Fibroblast of upper back skin (primary cell): ENCODE measurements at regions not wholly inside any gene's neighbourhood (a gene's known extent, or its start where the extent isn't known, plus 50 kb on each side); places are given as distances from the start of the nearest gene placed in this dataset.
"Not testable (repeated sequence)": the region's sequence is repeated elsewhere in the genome, so short reads cannot be mapped to it uniquely, and the experiment has no call there.

Experiments
- DNase-seq: peaks from one replicate; pipeline ENCODE4 v3.0.0-alpha.2; 2013

GRCh38 chr7:153410997-153411642 lies 641.1 kb upstream of the DPP6 start:
- not testable (repeated sequence) for DNase-seq

- DNase-seq, result not testable (repeated sequence)
These were observed 639.9 kb upstream of the DPP6 start for GRCh38 chr7:153412114-153412823.

DNA sequence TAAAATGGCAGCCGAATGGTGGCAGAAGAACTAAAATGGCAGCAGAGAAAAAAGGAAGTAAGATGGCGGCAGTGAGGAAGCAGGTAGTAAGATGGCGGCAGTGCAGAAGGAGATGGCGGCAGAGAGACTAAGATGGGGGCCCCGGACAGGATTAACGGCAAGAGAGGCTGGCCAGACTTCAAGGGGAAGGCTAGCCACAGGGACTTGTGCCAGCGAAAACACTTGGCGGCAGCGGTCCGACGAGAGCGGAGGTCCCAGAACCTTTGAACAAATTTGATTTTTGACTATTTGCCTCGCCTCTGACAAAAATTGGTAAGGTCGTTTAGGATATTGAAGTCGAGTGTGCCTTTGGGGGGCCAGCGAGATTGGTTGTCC lies 639.4 kb upstream of the DPP6 start:
- not testable (repeated sequence) for DNase-seq

- DNase-seq, result no peak
These were observed 639.0 kb upstream of the DPP6 start for GRCh38 chr7:153413199-153413539.

DNA sequence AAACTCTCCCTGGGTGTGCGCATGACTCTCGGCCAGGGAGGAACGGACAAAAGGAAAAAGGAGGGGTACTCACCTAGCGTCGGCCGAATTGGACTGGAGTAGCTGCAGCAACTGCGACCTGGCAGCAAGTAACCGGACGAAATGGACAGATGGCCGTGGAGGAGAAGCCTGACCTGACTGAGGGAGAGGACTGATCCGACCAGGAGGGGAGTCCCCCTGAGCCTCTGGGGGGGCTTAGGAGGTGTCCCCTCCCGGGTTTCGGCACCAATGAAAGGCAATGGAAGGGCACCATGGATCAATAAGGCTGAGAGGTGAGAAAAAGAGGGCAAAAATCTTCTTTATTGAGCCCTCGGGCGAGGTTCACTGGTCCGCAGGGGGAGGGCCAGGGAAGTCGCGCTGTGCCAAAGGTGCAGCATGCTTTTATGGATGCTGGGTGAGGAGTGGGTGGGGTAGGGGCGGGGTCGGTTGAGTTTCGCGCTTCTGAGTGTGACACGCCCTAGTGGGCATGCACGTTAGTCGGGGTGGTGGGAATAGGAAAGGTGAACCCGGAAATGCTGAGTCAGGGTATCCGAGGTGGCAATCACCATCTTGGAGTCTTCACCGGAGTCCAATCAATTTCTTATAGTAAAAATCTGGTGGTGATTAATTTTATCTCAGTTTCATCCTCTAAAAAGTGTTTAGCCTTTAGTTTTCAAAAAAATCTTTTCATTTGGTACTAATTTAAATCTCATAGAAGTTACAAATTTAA lies 638.5 kb upstream of the DPP6 start:
- DNase-seq, result no peak

DNA sequence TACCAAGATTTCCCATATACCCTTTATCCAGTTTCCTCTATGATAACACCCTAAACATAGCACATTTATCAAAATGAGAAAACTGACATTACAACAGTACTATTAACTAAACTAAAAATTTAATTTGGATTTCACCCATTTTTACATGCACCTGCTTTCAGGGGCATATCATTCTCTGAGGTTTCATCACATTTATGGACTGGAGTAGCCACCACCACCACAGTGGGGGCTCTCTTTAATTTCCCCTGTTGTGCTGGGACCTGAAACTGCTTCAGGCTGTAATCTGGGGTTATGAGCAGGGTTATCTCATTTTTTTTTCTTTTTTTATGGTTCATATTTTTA lies 637.9 kb upstream of the DPP6 start:
- no peak for DNase-seq

DNA sequence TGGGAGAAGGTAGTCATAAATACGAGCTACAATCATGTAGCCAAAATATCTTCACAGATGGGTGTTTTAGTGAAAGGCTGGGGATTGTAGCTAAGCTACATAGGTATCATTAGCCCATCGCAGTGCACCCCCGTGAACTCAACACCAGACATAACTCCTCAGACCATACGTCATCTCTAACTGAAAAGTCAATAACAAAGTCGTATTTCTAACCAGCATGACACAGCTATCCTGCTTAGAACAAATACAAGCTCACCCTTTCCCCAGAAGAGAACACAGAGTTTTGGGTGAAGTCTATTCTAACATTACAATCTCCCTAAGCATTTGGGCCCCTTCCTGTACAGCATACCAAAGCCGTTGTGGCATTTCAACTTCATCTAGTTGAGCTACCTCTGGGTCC lies 636.6 kb upstream of the DPP6 start:
- no peak for DNase-seq

- no peak for DNase-seq
These were observed 629.6 kb upstream of the DPP6 start for GRCh38 chr7:153422291-153423209.

DNA sequence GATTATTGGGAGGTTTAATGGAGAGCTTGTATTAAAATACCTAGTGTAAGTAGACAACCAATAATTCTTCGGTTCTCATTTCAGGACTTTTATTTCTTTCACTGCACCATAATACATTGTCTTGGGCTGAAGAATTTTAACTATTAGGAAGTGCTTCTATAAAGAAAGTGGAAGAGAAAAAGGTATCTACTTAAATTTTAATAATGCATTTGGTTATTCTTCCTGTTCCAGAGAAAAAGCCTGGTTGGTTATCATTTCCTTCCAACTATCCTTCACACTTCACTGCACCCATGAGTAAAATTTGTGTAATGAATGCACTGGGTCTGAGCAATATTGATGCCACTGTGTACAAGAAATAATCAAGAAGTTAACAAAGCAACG lies 629.0 kb upstream of the DPP6 start:
- DNase-seq, result no peak

GRCh38 chr7:153430931-153431330 lies 621.3 kb upstream of the DPP6 start:
- DNase-seq, result no peak

DNA sequence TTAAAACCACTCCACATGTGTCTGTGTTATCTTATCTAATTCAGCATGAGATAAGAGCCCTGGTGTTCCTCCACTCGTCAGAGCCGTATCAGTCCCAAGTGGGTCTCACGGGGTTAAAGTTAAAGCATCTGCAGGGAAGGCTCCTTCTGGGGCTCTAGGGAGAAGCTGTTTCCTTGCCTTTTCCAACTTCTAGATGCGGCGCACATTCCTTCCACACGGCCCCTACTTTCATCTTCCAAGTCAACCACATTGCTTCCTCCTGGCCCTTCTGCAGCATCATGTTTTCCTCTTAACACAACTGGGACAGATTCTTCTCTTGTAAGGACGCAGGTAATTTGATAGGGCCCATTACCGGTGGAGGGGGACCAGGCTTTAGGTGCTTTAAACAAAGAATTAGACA lies 620.1 kb upstream of the DPP6 start:
- no peak for DNase-seq

GRCh38 chr7:153433223-153433622 lies 619.0 kb upstream of the DPP6 start:
- no peak for DNase-seq

GRCh38 chr7:153440715-153441114 lies 611.5 kb upstream of the DPP6 start:
- no peak for DNase-seq

- no peak for DNase-seq
These were observed 609.0 kb upstream of the DPP6 start for GRCh38 chr7:153443032-153443701.

DNA sequence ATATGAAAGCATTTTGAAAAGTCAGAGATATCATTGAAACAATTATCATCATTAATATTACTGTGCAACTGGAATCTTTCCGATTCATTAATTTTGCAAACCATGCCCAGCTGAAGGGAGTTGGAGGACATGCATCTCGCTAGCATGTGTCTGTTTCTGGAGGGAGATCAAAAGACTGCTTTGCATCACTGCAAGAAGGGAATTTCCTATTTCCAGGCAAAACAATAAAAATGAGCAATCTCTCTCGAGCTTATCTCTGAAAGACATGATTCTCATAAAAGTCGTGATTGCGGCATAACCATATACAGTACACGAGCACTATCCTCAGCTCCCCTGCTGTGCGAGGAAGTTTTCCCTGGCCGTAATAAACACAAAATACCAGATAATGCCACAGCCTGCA lies 607.6 kb upstream of the DPP6 start:
- no peak for DNase-seq

DNA sequence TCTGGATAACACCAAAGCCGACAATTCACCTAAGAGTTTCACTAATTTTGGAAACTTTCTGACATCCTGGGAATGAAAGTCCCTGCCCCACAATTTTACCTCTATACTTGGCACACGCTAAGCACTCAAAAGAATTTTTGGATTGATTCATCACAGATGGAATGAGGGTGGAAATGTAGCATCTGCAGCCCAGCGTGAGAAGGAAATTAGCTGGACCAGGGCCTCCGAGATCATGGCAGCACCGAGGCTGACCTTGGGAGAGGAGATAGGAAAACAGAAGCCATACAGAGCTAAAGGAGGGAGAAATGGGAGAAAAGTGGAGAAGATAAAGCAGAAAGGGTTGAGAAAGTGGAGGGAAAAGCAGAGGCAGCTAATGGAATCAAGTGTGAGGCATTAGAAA lies 606.6 kb upstream of the DPP6 start:
- no peak for DNase-seq

GRCh38 chr7:153446490-153446889 lies 605.7 kb upstream of the DPP6 start:
- no peak for DNase-seq

DNA sequence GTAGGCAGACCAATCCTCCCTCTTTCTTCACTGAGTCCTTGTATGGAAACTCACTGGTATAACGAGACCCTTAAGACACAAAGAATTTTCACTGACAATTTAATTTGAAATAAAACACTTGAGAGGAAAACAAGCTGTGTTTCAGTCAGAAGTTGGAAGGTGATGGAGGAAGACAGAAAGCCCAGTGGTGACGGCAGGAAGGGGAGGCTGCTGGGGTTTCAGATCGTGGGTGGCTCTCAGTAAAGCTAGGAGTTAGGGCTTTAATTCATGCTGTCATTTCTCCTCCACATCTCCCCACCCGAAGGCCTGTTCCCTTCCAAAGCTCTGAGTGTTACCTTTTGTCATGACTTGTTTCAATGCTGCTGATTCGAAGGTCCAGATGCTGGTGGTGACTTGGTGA lies 605.2 kb upstream of the DPP6 start:
- DNase-seq, result no peak

DNA sequence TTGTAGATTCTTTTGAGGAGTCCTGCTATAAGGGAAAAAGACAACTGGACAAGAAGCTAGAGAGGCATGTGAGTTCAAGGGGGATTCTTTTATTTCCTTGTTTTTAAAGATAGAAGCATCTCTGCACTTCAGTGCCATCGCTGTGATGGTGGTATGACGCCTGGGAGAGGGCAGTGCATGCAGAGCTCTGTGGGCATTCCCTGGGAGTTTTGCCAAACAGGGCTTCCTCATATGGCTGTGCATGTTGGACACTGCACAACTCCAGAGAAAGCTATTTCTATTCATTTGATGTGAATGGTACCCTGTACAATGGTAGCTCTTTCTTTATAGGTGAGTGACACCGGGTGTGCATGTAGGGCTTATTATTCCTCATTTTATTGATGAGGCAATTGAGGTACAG lies 599.5 kb upstream of the DPP6 start:
- no peak for DNase-seq

DNA sequence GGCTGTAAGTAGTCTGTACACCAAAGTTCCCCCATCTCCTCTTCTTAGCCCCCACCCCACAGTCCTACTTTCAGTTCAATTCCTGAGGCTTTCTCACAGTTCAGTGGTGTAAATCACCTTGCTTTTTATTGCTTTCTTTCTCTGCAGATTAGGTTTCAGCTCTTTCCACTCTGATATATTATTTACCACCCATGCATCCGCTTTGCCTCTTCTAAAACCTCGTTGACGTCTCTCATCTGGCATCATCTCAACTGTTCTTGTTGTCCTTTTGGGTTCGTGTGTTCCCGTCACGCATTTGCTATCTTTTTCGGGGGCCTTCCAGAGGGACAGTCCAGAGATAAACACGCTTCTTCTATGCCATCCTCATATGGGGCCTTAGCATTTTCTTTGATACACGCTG lies 597.9 kb upstream of the DPP6 start:
- no peak for DNase-seq

GRCh38 chr7:153457746-153458145 lies 594.5 kb upstream of the DPP6 start:
- no peak for DNase-seq

GRCh38 chr7:153470004-153470671 lies 582.1 kb upstream of the DPP6 start:
- DNase-seq, result no peak
